Colonic mucosa (tissue), 4 donors: ENCODE measurements at regions not wholly inside any gene's neighbourhood (a gene's known extent, or its start where the extent isn't known, plus 50 kb on each side); places are given as distances from the start of the nearest gene placed in this dataset.

Experiments used
- DNase-seq: peaks from one replicate; pipeline ENCODE4 v3.0.0-alpha.2; 2020
- H3K27ac ChIP-seq: fragments of 200-600 bp; one replicate; pipeline ENCODE4 v1.8.0; 2021
- H3K27me3 ChIP-seq: fragments of 200-600 bp; one replicate; pipeline ENCODE4 v1.8.0; 2021
- H3K36me3 ChIP-seq: fragments of 200-600 bp; one replicate; pipeline ENCODE4 v1.8.0; 2021
- H3K4me1 ChIP-seq: fragments of 200-600 bp; one replicate; pipeline ENCODE4 v1.8.0; 2021; ENCODE audit warnings: mild to moderate bottlenecking
- H3K4me3 ChIP-seq: fragments of 200-600 bp; one replicate; pipeline ENCODE4 v1.8.0; 2021
- H3K9ac ChIP-seq, 2 donors: one replicate each; pipeline ENCODE4 v1.7.0; 2013; ENCODE audit warnings: control low read depth in 2 of 2, low read depth in 2 of 2, low read length in 2 of 2
- H3K9me3 ChIP-seq: fragments of 200-600 bp; one replicate; pipeline ENCODE4 v1.8.0; 2021
- CTCF ChIP-seq: fragments of 200-600 bp; IDR thresholded peaks from one replicate; pipeline ENCODE4 v1.8.0; 2022; ENCODE audit warnings: antibody characterized with exemption, mild to moderate bottlenecking
- intact Hi-C: fragments of 100-400 bp; cut with DNase I; formaldehyde crosslinking; loops from one replicate; pipeline ENCODE4 v1.14.1; 2022
- donor health status: healthy.
- donor health status: DM: no; HTN: no; CAD: no.
- donor health status: DM: no; HTN: no; CAD: no.

GRCh38 chr7:155999631-156000489 is 187.6 kb upstream of the SHH start:
- no peaks in the 10 kb centered on the region for H3K36me3 ChIP-seq
- intact Hi-C loops: no loop called here
- H3K4me3 ChIP-seq: no peak overlapping the region
- no peak overlapping the region for H3K9ac ChIP-seq
- TF ChIP-seq CTCF: no peak
- no peaks in the 10 kb centered on the region for H3K4me1 ChIP-seq
- no peak overlapping the region for H3K27ac ChIP-seq
- H3K9me3 ChIP-seq: no peaks in the 10 kb centered on the region
- peaks cover 8% of the 10 kb centered on the region for H3K27me3 ChIP-seq
- no peak for DNase-seq

GRCh38 chr7:155998766-155999630 is 186.7 kb upstream of the SHH start:
- no peak overlapping the region for H3K4me3 ChIP-seq
- no peaks in the 10 kb centered on the region for H3K9me3 ChIP-seq
- H3K27me3 ChIP-seq: peaks cover 8% of the 10 kb centered on the region
- TF ChIP-seq CTCF: no peak
- H3K27ac ChIP-seq: no peak overlapping the region
- no peaks in the 10 kb centered on the region for H3K36me3 ChIP-seq
- intact Hi-C loops: no loop called here
- no peak overlapping the region for H3K9ac ChIP-seq
- no peaks in the 10 kb centered on the region for H3K4me1 ChIP-seq
- no peak for DNase-seq

GRCh38 chr7:155998328-155998691 is 186.0 kb upstream of the SHH start:
- Histone ChIP-seq H3K27ac (no peak overlapping the region), H3K27me3 (peaks cover 8% of the 10 kb centered on the region), H3K9me3 (no peaks in the 10 kb centered on the region), H3K4me3 (no peak overlapping the region), H3K4me1 (no peaks in the 10 kb centered on the region), H3K36me3 (no peaks in the 10 kb centered on the region), H3K9ac (no peak overlapping the region)
- no peak for TF ChIP-seq CTCF
- no peak for DNase-seq
- intact Hi-C loops: no loop called here

- H3K9ac ChIP-seq: no peak overlapping the region
- intact Hi-C loops: no loop called here
- H3K27me3 ChIP-seq: peaks cover 8% of the 10 kb centered on the region
- TF ChIP-seq CTCF: no peak
- no peaks in the 10 kb centered on the region for H3K4me1 ChIP-seq
- no peaks in the 10 kb centered on the region for H3K36me3 ChIP-seq
- no peak overlapping the region for H3K27ac ChIP-seq
- DNase-seq: no peak
- H3K9me3 ChIP-seq: no peaks in the 10 kb centered on the region
- no peak overlapping the region for H3K4me3 ChIP-seq
These were observed 185.4 kb upstream of the SHH start for GRCh38 chr7:155997431-155998327.

- Histone ChIP-seq H3K4me3 (no peak overlapping the region), H3K9ac (no peak overlapping the region), H3K9me3 (no peaks in the 10 kb centered on the region), H3K27me3 (peaks cover 8% of the 10 kb centered on the region), H3K4me1 (no peaks in the 10 kb centered on the region), H3K27ac (no peak overlapping the region), H3K36me3 (no peaks in the 10 kb centered on the region)
- no peak for TF ChIP-seq CTCF
- no peak for DNase-seq
- intact Hi-C loops: no loop called here
These were observed 184.5 kb upstream of the SHH start for GRCh38 chr7:155996718-155997280.
